ENCODE measurements at regions not wholly inside any gene's neighbourhood (a gene's known extent, or its start where the extent isn't known, plus 50 kb on each side); places are given as distances from the start of the nearest gene placed in this dataset.

- no peak for TF ChIP-seq E2F5 (CRISPR knock-in tag; conservative IDR thresholded peaks at IDR 0.05)
- TF ChIP-seq MIER3 (CRISPR knock-in tag; IDR thresholded peaks at IDR 0.05; ENCODE audit: borderline replicate concordance) = peak; percentile 89
- no peak for TF ChIP-seq ZNF746 (CRISPR knock-in tag; IDR thresholded peaks at IDR 0.05)
- TF ChIP-seq ZNF543 (CRISPR knock-in tag; IDR thresholded peaks at IDR 0.05) = no peak
- TF ChIP-seq ZNF33B (CRISPR knock-in tag; IDR thresholded peaks at IDR 0.05) = no peak
- no peak for TF ChIP-seq ZNF616 (CRISPR knock-in tag; IDR thresholded peaks at IDR 0.05; ENCODE audit: low read depth)
- TF ChIP-seq HDAC6 (IDR thresholded peaks at IDR 0.05; ENCODE audit: low read depth, low read length) = no peak
- no peak for TF ChIP-seq KLF6 (CRISPR knock-in tag; IDR thresholded peaks at IDR 0.05)
- TF ChIP-seq SNAI1 (CRISPR knock-in tag; IDR thresholded peaks at IDR 0.05; ENCODE audit: borderline replicate concordance) = no peak
- 0 out of 4 replicates have a peak, but pooled peaks of 1 of the 2 experiments have one; percentile 22 for TF ChIP-seq POLR2A (IDR thresholded peaks at IDR 0.05; ENCODE audit: insufficient read depth in 1 of 2, low read depth in 2 of 2, low read length in 2 of 2)
- peak; percentile 93 for TF ChIP-seq ZBTB26 (CRISPR knock-in tag; IDR thresholded peaks at IDR 0.05; ENCODE audit: borderline replicate concordance)
- no peak for TF ChIP-seq USF2 (IDR thresholded peaks at IDR 0.05; ENCODE audit: low read depth, low read length)
- no peak for TF ChIP-seq USF2 (CRISPR knock-in tag; IDR thresholded peaks at IDR 0.05; ENCODE audit: borderline replicate concordance)
- TF ChIP-seq, protein P1, sequence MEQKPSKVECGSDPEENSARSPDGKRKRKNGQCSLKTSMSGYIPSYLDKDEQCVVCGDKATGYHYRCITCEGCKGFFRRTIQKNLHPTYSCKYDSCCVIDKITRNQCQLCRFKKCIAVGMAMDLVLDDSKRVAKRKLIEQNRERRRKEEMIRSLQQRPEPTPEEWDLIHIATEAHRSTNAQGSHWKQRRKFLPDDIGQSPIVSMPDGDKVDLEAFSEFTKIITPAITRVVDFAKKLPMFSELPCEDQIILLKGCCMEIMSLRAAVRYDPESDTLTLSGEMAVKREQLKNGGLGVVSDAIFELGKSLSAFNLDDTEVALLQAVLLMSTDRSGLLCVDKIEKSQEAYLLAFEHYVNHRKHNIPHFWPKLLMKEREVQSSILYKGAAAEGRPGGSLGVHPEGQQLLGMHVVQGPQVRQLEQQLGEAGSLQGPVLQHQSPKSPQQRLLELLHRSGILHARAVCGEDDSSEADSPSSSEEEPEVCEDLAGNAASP (CRISPR knock-in tag; IDR thresholded peaks at IDR 0.05; ENCODE audit: borderline replicate concordance) = peak; percentile 57; the same call in 1 of the 2 replicates
- TF ChIP-seq, protein P2, sequence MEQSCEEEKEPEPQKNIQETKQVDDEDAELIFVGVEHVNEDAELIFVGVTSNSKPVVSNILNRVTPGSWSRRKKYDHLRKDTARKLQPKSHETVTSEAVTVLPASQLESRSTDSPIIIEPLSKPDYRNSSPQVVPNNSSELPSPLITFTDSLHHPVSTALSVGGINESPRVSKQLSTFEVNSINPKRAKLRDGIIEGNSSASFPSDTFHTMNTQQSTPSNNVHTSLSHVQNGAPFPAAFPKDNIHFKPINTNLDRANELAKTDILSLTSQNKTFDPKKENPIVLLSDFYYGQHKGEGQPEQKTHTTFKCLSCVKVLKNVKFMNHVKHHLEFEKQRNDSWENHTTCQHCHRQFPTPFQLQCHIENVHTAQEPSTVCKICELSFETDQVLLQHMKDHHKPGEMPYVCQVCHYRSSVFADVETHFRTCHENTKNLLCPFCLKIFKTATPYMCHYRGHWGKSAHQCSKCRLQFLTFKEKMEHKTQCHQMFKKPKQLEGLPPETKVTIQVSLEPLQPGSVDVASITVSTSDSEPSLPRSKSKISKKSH (CRISPR knock-in tag; IDR thresholded peaks at IDR 0.05; ENCODE audit: borderline replicate concordance) = no peak
- TF ChIP-seq BHLHE40 (IDR thresholded peaks at IDR 0.05; ENCODE audit: low read length) = no peak
- no peak for TF ChIP-seq SIN3A (IDR thresholded peaks at IDR 0.05; ENCODE audit: borderline replicate concordance, low read depth, low read length)
- no peak for TF ChIP-seq NBN (conservative IDR thresholded peaks at IDR 0.05)
These were observed 97.4 kb upstream of the DST start (continued) for GRCh38 chr6:56739836-56740815.

All from HepG2 (cell line).